Tibial nerve (tissue), 4 donors: ENCODE measurements at regions not wholly inside any gene's neighbourhood (a gene's known extent, or its start where the extent isn't known, plus 50 kb on each side); places are given as distances from the start of the nearest gene placed in this dataset.

ENCODE experiments used
- DNase-seq, 2 donors: peaks; one replicate each; pipeline ENCODE4 v3.0.0-alpha.2; 2019; ENCODE audit warnings: low spot score in 2 of 2
- H3K27ac ChIP-seq, 4 donors: fragments of 200-600 bp; sonication (generic) in 3 of 4; one replicate each; pipeline ENCODE4 v1.5.1; 2017 to 2019; ENCODE audit warnings: mild to moderate bottlenecking in 1 of 4
- H3K27me3 ChIP-seq, 2 donors: fragments of 200-600 bp; sonication (generic) in 1 of 2; one replicate each; pipeline versions ENCODE4 v1.5.1 to v1.6.0; 2017 to 2019
- H3K36me3 ChIP-seq, 3 donors: fragments of 200-600 bp; sonication (generic); one replicate each; pipeline ENCODE4 v1.5.1; 2018 to 2019
- H3K4me1 ChIP-seq, 4 donors: fragments of 200-600 bp; sonication (generic) in 3 of 4; one replicate each; pipeline ENCODE4 v1.5.1; 2017 to 2019
- H3K4me3 ChIP-seq, 4 donors: fragments of 200-600 bp; sonication (generic) in 3 of 4; one replicate each; pipeline ENCODE4 v1.5.1; 2017 to 2019; ENCODE audit warnings: mild to moderate bottlenecking in 1 of 4, moderate library complexity in 1 of 4
- H3K9me3 ChIP-seq, 4 donors: fragments of 200-600 bp; sonication (generic) in 3 of 4; one replicate each; pipeline ENCODE4 v1.5.1; 2017 to 2019
- CTCF ChIP-seq, 5 experiments: fragments of 200-600 bp in 3 of 5; fragments of 450-650 bp in 2 of 5; sonication (generic) in 3 of 5; IDR thresholded peaks; one replicate each; pipeline ENCODE4 v1.5.1; 2016 to 2019; ENCODE audit warnings: antibody characterized with exemption in 5 of 5, mild to moderate bottlenecking in 3 of 5, moderate library complexity in 2 of 5
- EP300 ChIP-seq, 2 donors: sonication (generic); formaldehyde crosslinking; IDR thresholded peaks; one replicate each; pipeline ENCODE4 v1.6.1; 2017; ENCODE audit warnings: antibody characterized with exemption in 2 of 2, mild to moderate bottlenecking in 1 of 2
- POLR2A ChIP-seq, 2 donors: fragments of 450-650 bp; IDR thresholded peaks; one replicate each; pipeline ENCODE4 v1.6.1; 2017; ENCODE audit warnings: antibody characterized with exemption in 2 of 2, mild to moderate bottlenecking in 2 of 2, moderate library complexity in 2 of 2
- WGBS, 2 donors: methylation state at CpG; one replicate each; pipeline ENCODE4 v1.1.5; 2018; 5-methylcytosine and 5-hydroxymethylcytosine counted together

GRCh38 chr16:6204945-6205344 is 1107.3 kb upstream of the EEF2KMT start:
- Histone ChIP-seq H3K4me1 (no peaks in the 10 kb centered on the region), H3K9me3 (no peaks in the 10 kb centered on the region), H3K27me3 (no peaks in the 10 kb centered on the region), H3K27ac (no peak overlapping the region), H3K36me3 (no peaks in the 10 kb centered on the region), H3K4me3 (no peak overlapping the region)
- TF ChIP-seq CTCF (IDR thresholded peaks at IDR 0.05): no peak
- no peak for TF ChIP-seq POLR2A (IDR thresholded peaks at IDR 0.05)
- TF ChIP-seq EP300 (IDR thresholded peaks at IDR 0.05): no peak
- 62 to 68% methylated on average over 2 of the region's 2 CpGs for WGBS, 2 donors
- DNase-seq: no peak

DNA sequence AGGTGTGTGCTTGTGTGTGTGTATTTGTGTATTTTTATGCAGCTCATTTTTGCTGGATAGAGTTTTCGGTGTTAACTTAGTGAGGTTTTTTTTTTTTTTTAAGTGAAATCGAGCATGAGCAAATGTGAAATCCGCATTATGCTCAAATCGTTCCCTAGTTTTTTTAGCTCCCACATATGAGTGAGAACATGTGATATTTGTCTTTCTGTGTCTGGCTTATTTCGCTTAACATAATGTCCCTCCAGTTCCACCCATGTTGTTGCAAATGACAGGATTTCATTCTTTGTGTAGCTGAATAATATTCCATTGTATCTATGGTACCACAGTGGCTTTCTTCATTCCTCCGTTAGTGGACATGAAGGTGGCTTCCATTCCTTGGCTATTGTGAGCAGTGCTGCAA is 1103.3 kb upstream of the EEF2KMT start:
- Histone ChIP-seq H3K27ac (no peak overlapping the region), H3K27me3 (no peaks in the 10 kb centered on the region), H3K9me3 (no peaks in the 10 kb centered on the region), H3K36me3 (no peaks in the 10 kb centered on the region), H3K4me3 (no peak overlapping the region), H3K4me1 (no peaks in the 10 kb centered on the region)
- no peak for DNase-seq
- no peak for TF ChIP-seq EP300 (IDR thresholded peaks at IDR 0.05)
- no peak for TF ChIP-seq POLR2A (IDR thresholded peaks at IDR 0.05)
- no peak for TF ChIP-seq CTCF (IDR thresholded peaks at IDR 0.05)
- 70 to 81% methylated on average over 6 of the region's 6 CpGs for WGBS, 2 donors

- H3K36me3 ChIP-seq: no peaks in the 10 kb centered on the region
- H3K9me3 ChIP-seq: no peaks in the 10 kb centered on the region
- WGBS, 2 donors: 85 to 87% methylated on average over 6 of the region's 6 CpGs
- no peaks in the 10 kb centered on the region for H3K4me1 ChIP-seq
- no peak overlapping the region for H3K4me3 ChIP-seq
- DNase-seq: no peak
- TF ChIP-seq EP300 (IDR thresholded peaks at IDR 0.05) (no peak), CTCF (IDR thresholded peaks at IDR 0.05) (no peak), POLR2A (IDR thresholded peaks at IDR 0.05) (no peak)
- H3K27ac ChIP-seq: no peak overlapping the region
- H3K27me3 ChIP-seq: no peaks in the 10 kb centered on the region
Measured at GRCh38 chr16:6200271-6200670, 1102.7 kb upstream of the EEF2KMT start.

DNA sequence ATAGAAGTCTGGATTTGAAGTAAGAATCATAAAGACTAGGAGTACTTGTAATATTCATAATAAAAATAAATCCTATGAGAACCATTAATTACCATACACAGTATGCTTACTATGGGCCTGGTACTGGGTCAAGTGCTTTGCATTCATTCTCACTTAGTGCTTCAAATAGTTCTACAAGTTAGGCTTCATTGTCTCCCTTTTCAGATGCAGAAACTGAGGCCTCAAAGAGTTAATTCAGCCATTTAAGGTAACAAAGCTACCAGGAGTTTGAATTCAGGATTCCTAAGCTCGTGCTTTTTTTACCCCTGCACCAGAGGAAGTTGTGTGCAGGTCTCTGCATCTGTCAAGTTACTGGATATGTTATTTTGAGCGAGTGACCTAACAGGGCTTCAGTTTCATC is 1098.4 kb upstream of the EEF2KMT start:
- DNase-seq: no peak
- no peak overlapping the region for H3K4me3 ChIP-seq
- no peak for TF ChIP-seq POLR2A (IDR thresholded peaks at IDR 0.05)
- TF ChIP-seq CTCF (IDR thresholded peaks at IDR 0.05): no peak
- TF ChIP-seq EP300 (IDR thresholded peaks at IDR 0.05): no peak
- no peaks in the 10 kb centered on the region for H3K36me3 ChIP-seq
- no peaks in the 10 kb centered on the region for H3K27me3 ChIP-seq
- WGBS, 2 donors: 20 to 24% methylated on average over 2 of the region's 2 CpGs
- no peaks in the 10 kb centered on the region for H3K4me1 ChIP-seq
- H3K27ac ChIP-seq: no peak overlapping the region
- H3K9me3 ChIP-seq: no peaks in the 10 kb centered on the region

- no peak overlapping the region for H3K27ac ChIP-seq
- DNase-seq: no peak
- no peaks in the 10 kb centered on the region for H3K4me1 ChIP-seq
- H3K36me3 ChIP-seq: no peaks in the 10 kb centered on the region
- 21 to 24% methylated on average over 3 of the region's 3 CpGs for WGBS, 2 donors
- H3K4me3 ChIP-seq: no peak overlapping the region
- H3K9me3 ChIP-seq: no peaks in the 10 kb centered on the region
- no peaks in the 10 kb centered on the region for H3K27me3 ChIP-seq
- TF ChIP-seq EP300 (IDR thresholded peaks at IDR 0.05): no peak
- no peak for TF ChIP-seq POLR2A (IDR thresholded peaks at IDR 0.05)
Measured at GRCh38 chr16:6193718-6194117, 1096.1 kb upstream of the EEF2KMT start.

- no peaks in the 10 kb centered on the region for H3K4me1 ChIP-seq
- no peak overlapping the region for H3K27ac ChIP-seq
- H3K4me3 ChIP-seq: no peak overlapping the region
- TF ChIP-seq POLR2A (IDR thresholded peaks at IDR 0.05) (no peak), EP300 (IDR thresholded peaks at IDR 0.05) (no peak), CTCF (IDR thresholded peaks at IDR 0.05) (no peak)
- no peaks in the 10 kb centered on the region for H3K9me3 ChIP-seq
- no peaks in the 10 kb centered on the region for H3K36me3 ChIP-seq
- 75 to 79% methylated on average over 5 of the region's 5 CpGs for WGBS, 2 donors
- DNase-seq: no peak
- no peaks in the 10 kb centered on the region for H3K27me3 ChIP-seq
Measured at GRCh38 chr16:6192984-6193383, 1095.4 kb upstream of the EEF2KMT start.
